ENCODE measurements at regions not wholly inside any gene's neighbourhood (a gene's known extent, or its start where the extent isn't known, plus 50 kb on each side); places are given as distances from the start of the nearest gene placed in this dataset.

DNA sequence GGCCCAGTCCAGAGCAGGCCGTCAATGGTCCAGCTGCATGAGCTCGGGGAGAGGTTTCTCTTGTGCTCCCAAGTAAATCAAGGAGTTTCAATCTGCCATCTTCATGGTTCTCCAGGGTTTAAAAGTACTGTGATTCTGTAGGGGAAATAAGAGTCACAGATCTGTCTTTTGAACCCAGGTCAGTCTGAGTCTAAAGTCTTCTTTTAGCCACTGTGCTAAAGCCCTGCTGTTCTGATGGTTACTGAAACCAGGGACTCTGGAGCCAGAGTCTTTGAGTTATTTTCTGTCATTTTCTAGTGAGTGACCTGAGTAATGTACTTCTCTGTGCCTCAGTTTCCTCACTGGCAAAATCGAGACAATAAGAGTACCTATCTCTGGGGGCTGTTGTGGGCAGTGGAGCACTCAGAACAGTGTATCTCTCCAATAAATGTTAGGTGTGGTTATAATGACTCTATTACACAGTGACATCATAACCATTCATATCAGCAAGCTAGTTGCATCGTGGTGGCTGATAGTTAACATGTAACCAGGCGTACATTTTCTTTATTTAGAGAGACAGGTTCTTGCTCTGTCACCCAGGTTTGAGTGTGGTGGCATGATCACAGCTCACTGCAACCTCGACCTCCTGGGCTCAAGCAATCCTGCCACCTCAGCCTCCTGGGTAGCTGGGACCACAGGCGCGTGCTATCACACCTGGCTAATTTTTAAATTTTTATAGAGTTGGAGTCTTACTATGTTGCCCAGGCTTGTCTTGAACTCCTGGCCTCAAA is 74.6 kb upstream of the KCNG1 start:
- no peak for DNase-seq (ENCODE audit: low read depth in 3 of 3)

DNA sequence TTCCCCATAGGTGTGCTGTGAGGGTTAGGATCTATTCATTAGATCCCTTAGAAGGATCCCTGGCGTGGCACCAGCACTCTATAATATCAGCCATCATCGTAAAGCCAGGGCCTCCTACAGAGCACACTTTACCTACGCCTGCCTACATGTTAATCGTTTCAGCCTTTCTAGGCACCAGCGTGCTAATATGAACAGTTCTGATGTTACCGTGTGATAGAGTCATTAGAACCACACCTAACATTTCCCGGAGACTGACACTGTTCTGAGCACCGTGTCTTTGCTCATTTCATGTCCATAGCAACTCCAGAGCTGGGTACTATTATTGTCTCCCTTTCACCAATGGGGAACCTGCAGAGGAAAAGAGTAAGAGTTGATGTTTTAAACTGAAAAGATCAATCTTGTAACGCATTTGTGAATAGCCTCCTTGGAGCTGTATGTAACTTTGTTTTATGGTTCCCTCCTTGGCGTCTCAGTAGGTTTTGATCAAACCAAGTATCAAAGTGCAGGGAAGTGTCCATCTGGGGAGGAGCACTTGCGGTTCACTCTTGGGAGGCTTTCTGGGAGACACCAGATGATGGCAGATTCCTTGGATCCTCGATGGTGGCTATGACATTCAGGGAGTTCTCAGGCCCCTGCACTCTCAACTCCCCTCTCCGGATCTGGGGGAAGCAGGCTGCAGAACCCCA is 73.8 kb upstream of the KCNG1 start:
- DNase-seq (ENCODE audit: low read depth in 3 of 3) = no peak

DNA sequence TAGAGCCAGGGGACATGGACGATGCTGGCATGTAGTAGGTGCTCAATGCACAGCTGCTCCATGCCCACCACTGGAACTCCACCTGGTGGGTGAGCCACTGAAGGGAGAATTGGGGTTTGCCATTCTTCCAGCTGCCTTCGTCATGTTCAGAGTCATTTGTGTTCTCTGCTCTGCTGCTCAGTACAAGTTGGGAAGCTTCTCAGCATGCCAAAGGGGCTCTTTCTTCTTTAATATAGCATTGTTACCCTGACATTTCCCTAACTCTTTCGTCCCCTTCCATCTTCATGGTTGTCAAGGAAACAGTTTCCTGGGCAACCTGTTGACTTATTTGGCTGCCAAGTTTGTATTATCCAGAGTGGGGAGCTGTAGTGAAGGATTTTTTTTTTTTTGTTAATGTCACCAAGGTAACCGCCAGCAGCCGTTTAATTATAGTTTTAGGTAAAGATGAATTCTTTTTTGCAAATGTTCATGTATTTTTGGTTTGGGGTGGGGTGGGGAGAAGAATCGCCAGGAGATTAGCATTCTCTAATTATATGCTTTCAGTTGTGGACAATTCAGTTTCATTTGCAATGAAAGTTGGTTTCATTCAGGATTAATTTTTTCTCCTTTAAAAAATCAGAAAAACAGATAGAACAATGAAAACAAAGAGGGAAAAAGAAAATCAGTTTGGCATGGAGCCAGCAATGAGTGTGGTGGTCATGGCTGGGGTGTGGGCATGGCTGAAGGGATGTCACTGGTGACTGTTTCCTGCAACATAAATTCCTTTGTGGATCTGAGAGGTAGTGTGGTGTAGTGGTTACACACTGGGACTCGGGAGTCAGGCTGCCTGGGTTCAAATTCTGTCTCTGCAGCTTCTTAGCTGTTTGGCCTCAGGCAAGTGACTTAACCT is 73.0 kb upstream of the KCNG1 start:
- no peak for DNase-seq (ENCODE audit: low read depth in 3 of 3)

GRCh38 chr20:51094221-51094620 is 71.3 kb upstream of the KCNG1 start:
- no peak for DNase-seq (ENCODE audit: low read depth in 3 of 3)

DNA sequence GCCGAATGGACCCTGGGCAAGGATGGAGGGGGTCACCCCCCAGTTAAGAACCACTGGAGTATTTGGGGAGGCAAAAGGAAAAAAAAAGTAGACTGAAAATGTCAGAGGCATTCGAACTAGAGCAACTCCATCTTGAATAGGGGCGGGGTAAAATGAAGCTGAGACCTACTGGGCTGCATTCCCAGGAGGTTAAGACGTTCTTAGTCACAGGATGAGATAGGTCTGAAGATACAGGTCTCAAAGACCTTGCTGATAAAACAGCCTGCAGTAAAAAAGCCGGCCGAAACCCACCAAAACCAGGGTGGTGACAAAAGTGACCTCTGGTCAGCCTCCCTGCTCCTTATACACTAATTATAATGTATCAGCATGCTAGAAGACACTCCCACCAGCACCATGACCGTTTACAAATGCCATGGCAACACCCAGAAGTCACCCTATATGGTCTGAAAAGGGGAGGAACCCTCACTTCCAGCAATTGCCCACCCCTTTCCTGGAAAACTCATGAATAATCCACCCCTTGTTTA is 70.4 kb upstream of the KCNG1 start:
- no peak for DNase-seq (ENCODE audit: low read depth in 3 of 3)

DNA sequence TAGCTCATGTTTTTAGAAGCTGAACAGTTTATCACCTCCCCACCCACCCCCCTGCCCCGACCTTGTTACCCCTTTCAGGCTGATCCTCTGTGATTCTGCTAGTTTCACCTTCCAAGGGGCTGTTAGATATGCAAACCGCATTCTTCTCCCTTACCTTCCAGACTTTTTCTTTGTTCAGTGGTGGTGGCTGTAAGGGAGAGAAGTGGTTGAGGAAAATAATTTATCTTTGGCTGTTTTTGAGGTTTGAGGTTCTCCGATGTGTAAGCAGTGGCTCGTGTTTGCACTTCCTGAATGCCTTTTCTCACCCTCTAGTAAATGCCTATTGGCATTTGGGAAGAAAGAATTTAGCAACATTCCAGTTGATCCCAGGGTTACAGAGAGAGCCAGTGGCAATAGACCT is 69.4 kb upstream of the KCNG1 start:
- no peak for DNase-seq (ENCODE audit: low read depth in 3 of 3)

- DNase-seq (ENCODE audit: low read depth in 3 of 3) = no peak
Observed at GRCh38 chr20:51091406-51092195, 68.7 kb upstream of the KCNG1 start.

DNA sequence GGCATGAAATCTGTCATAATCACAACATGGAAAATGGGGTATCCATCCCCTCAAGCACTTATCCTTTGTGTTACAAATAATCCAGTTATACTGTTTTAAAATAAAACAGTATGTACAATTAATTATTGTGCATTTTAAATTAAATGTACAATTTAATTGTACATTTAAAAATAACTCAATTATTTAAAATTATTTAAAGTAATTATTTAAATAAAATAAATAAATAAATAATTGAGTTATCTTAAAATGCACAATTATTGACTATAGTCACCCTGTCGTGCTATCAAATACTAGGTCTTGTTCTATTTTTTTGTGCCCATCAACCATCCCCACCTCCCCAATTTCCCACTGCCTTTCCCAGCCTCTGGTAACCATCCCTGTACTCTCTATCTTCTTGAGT is 66.9 kb upstream of the KCNG1 start:
- DNase-seq (ENCODE audit: low read depth in 3 of 3) = no peak

- DNase-seq (ENCODE audit: low read depth in 3 of 3) = no peak
Observed at GRCh38 chr20:51089272-51089781, 66.4 kb upstream of the KCNG1 start.

DNA sequence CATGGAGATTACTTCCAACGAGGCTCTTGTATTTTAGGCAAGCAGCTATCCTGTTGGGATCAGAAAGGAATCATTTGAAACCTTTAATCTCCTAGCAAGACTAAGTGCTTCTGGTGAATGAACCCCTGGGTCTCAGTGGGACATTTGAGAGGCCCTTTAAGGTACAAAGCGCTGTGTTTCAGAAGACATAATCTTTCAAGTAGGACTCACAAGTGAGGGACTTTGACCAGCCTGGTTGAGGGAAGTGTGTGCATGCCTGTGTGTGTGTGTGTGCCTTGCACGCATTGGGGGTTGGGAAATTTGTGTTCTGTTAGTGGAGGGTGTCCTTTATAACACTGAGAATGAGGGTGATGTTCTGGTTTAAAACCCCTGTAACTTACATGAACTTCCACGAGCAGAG is 64.4 kb upstream of the KCNG1 start:
- no peak for DNase-seq (ENCODE audit: low read depth in 3 of 3)

- DNase-seq (ENCODE audit: low read depth in 3 of 3) = no peak
Observed at GRCh38 chr20:51085769-51086168, 62.9 kb upstream of the KCNG1 start.

DNA sequence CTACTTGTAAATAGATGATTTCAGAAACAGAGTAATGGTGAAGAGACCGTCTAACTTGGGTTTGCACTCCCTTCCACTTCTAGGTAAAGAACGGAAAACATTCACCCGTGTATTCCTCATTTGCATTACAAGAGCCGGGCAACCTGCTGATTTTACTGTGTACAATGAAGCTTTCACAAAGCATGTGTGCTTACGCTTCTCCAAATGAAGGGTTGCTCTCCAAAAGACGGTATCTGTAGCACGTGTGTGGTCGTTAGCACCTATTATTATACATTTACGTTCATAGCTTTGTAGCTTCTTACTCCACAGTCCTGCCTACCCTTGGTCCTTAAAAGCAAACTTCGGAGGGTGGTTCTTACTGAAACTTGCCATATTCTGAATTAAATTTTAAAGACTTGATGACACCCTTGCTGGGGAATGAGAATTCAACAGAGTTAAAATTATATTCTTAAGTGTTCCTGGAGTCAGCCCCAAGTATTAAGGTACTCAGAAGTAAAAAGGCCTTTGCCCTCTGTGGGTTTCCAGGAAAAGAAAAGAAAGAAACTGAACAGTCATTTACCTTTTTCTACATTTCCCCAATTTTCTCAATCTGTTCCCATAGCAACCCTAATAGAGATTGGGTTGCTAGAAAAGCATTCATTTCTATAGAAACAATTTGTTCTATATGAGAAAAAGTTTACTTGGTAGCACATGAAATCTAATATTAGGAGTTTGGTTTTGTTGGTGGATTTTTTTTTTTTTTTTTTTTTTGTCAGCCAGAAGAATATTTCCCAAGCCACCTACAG is 61.9 kb upstream of the KCNG1 start:
- DNase-seq (ENCODE audit: low read depth in 3 of 3) = no peak

DNA sequence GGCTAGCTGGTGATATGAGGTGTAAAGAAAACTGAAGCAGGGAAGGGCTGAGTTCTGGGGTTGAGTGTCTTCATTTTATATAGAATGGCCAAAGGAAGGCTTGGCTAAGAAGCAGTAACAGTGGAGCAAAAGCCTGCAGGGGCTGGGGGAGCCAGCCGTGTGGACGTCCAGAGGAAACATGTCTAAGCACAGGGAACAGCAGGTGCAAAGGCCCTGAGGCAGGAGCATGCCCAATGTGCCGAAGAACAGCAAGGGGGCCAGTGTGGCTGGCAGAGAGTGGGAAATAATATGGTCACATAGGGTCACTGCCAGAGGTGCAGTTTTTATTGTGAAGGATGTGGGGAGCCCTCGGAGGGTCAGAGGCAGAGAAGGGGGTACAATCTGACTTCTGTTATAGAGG is 60.5 kb upstream of the KCNG1 start:
- no peak for DNase-seq (ENCODE audit: low read depth in 3 of 3)

DNA sequence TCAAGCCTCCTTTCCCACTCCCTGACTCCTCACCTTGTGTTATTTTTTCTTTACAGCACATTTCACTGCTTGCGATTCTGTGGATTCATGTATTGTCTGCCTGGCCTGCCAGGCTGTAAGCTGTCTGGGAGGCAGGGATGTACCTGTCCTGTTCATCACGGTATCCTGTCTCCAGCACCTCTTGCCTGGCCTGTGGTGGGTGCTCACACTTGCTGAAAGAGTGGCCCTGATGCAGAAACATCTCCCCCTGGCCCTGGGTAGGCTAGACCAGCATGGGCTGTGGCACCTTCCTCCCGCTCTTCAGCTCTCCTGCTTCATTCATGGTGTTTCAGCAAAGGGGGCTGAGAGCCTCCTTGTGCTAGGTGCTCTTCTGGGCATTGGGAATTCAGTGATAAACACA is 60.1 kb upstream of the KCNG1 start:
- no peak for DNase-seq (ENCODE audit: low read depth in 3 of 3)

DNA sequence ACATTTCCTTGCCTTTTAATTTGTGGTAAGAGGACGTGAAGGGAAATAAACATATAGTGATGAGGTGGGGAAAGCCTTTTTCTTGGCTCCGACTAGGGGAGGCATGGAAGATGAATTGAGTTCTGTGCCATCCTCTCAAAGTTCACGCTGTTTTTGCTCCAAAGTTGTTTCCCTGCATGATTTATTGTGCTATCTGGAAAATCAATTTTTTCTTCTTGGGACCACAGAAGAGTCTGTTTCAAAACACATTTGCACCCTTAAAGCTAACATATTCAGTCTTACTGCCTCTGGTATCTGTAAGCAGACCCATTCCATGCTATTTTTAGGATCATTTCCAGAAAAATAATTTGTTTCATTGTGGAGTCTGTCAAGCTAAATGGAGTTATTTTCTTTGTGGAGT is 57.6 kb upstream of the KCNG1 start:
- no peak for DNase-seq (ENCODE audit: low read depth in 3 of 3)

DNA sequence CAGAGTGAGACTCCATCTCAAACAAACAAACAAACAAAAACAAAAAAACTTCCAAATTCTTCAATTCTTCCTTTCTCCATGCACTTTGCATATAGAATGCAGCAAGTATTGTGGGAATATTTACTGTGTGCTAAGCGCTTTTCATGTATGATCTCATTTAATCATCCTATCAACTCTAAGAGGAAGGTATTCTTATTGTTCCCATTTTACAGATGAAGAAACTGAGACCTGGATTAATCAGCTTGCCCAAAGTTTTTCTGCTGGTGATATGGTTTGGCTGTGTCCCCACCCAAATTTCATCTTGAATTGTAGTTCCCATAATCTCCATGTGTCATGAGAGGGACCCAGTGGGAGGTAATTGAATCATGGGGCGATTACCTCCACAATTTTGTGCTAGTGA is 56.6 kb upstream of the KCNG1 start:
- no peak for DNase-seq (ENCODE audit: low read depth in 3 of 3)

- no peak for DNase-seq (ENCODE audit: low read depth in 3 of 3)
Observed at GRCh38 chr20:51077686-51078060, 54.8 kb upstream of the KCNG1 start.

- no peak for DNase-seq (ENCODE audit: low read depth in 3 of 3)
Observed at GRCh38 chr20:51076786-51077685, 54.1 kb upstream of the KCNG1 start.

GRCh38 chr20:51074062-51074461 is 51.2 kb upstream of the KCNG1 start:
- DNase-seq (ENCODE audit: low read depth in 3 of 3) = no peak

Measured in stimulated activated CD4-positive, alpha-beta T cell treated with anti-CD3 and anti-CD28 coated beads, TNF-alpha, amount 100 ng/mL, for 48 hours (primary cell).